HEK293T (cell line): ENCODE measurements at regions not wholly inside any gene's neighbourhood (a gene's known extent, or its start where the extent isn't known, plus 50 kb on each side); places are given as distances from the start of the nearest gene placed in this dataset.

Source experiments
- BHLHE40 ChIP-seq: fragments of 450-650 bp; IDR thresholded peaks from 2 replicates; pipeline ENCODE4 v1.6.1; 2016; ENCODE audit warnings: mild to moderate bottlenecking, moderate library complexity, borderline replicate concordance
- CTBP1 ChIP-seq: fragments of 450-650 bp; IDR thresholded peaks from 2 replicates; pipeline ENCODE4 v1.6.1; 2016; ENCODE audit warnings: borderline replicate concordance
- ELF4 ChIP-seq: fragments of 450-650 bp; IDR thresholded peaks from 2 replicates; pipeline ENCODE4 v1.6.1; 2017; ENCODE audit warnings: antibody characterized with exemption
- FOXA1 ChIP-seq: fragments of 450-650 bp; IDR thresholded peaks from 2 replicates; pipeline ENCODE4 v1.6.1; 2016; ENCODE audit warnings: mild to moderate bottlenecking
- FOXK2 ChIP-seq: fragments of 450-650 bp; IDR thresholded peaks from 2 replicates; pipeline ENCODE4 v1.6.1; 2016; ENCODE audit warnings: mild to moderate bottlenecking
- LEF1 ChIP-seq: fragments of 450-650 bp; IDR thresholded peaks from 2 replicates; pipeline ENCODE4 v1.6.1; 2017; ENCODE audit warnings: mild to moderate bottlenecking, borderline replicate concordance
- NFRKB ChIP-seq: fragments of 450-650 bp; IDR thresholded peaks from 2 replicates; pipeline ENCODE4 v1.6.1; 2016; ENCODE audit warnings: mild to moderate bottlenecking, moderate library complexity
- PKNOX1 ChIP-seq: fragments of 450-650 bp; IDR thresholded peaks from 2 replicates; pipeline ENCODE4 v1.6.1; 2016
- SP1 ChIP-seq: fragments of 450-650 bp; IDR thresholded peaks from 2 replicates; pipeline ENCODE4 v1.6.1; 2017
- SUZ12 ChIP-seq: fragments of 450-650 bp; IDR thresholded peaks from 2 replicates; pipeline ENCODE4 v1.6.1; 2016; ENCODE audit warnings: mild to moderate bottlenecking
- TARDBP ChIP-seq: fragments of 450-650 bp; IDR thresholded peaks from 2 replicates; pipeline ENCODE4 v1.6.1; 2016

GRCh38 chr3:89802881-89803280 lies 695.5 kb downstream of the EPHA3 start:
- TF ChIP-seq PKNOX1 (no peak), BHLHE40 (no peak), TARDBP (no peak), FOXA1 (no peak), SUZ12 (no peak), CTBP1 (no peak), ELF4 (no peak), LEF1 (no peak), NFRKB (no peak), SP1 (no peak), FOXK2 (no peak)
